Adrenal gland (tissue), 5 donors: ENCODE measurements at regions not wholly inside any gene's neighbourhood (a gene's known extent, or its start where the extent isn't known, plus 50 kb on each side); places are given as distances from the start of the nearest gene placed in this dataset.

Experiments used
- POLR2A ChIP-seq, 2 donors: fragments of 450-650 bp; IDR thresholded peaks; one replicate each; pipeline ENCODE4 v1.6.1; 2017; ENCODE audit warnings: antibody characterized with exemption in 2 of 2, mild to moderate bottlenecking in 2 of 2, moderate library complexity in 1 of 2
- TF ChIP-seq, protein P1 (sequence below), 6 experiments: fragments of 450-650 bp in 4 of 6; fragments of 200-600 bp in 2 of 6; sonication (generic) in 1 of 6; IDR thresholded peaks; 1 replicate in 5 of 6; 2 replicates in 1 of 6; pipeline versions ENCODE4 v1.5.1 to v1.8.0; 2016 to 2021; ENCODE audit warnings: antibody characterized with exemption in 6 of 6, mild to moderate bottlenecking in 2 of 6, moderate library complexity in 1 of 6
- donor health status: DM: no; HTN: no; CAD: no.

- TF ChIP-seq POLR2A (IDR thresholded peaks at IDR 0.05) = no peak
- TF ChIP-seq, protein P1, sequence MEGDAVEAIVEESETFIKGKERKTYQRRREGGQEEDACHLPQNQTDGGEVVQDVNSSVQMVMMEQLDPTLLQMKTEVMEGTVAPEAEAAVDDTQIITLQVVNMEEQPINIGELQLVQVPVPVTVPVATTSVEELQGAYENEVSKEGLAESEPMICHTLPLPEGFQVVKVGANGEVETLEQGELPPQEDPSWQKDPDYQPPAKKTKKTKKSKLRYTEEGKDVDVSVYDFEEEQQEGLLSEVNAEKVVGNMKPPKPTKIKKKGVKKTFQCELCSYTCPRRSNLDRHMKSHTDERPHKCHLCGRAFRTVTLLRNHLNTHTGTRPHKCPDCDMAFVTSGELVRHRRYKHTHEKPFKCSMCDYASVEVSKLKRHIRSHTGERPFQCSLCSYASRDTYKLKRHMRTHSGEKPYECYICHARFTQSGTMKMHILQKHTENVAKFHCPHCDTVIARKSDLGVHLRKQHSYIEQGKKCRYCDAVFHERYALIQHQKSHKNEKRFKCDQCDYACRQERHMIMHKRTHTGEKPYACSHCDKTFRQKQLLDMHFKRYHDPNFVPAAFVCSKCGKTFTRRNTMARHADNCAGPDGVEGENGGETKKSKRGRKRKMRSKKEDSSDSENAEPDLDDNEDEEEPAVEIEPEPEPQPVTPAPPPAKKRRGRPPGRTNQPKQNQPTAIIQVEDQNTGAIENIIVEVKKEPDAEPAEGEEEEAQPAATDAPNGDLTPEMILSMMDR (IDR thresholded peaks at IDR 0.05) = no peak
These were observed 135.3 kb upstream of the VWC2 start for GRCh38 chr7:49638166-49638565.
